ENCODE measurements at regions not wholly inside any gene's neighbourhood (a gene's known extent, or its start where the extent isn't known, plus 50 kb on each side); places are given as distances from the start of the nearest gene placed in this dataset.

DNA sequence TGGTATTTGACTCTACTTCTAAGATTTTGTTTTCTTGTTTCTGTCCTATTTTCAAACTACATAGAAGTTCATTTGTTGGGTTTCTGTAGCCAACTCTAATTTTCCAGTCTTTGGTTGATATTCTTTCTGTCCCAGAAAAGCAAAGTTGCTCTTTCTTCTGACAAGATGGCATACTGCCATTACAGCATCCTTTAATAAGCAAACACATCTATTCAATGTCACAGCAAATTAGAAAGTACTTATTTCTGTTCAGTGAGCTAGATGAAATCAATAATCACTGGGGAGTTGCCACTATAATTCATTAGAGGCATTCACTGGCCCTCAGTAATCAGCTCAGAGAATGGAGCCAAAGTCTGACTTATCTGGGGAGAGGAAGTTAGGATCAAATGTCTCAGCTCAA lies 1258.0 kb upstream of the IGFBP7 start:
- H3K79me2 ChIP-seq (ENCODE audit: low read length), result no peaks in the 10 kb centered on the region
- H3K4me1 ChIP-seq (ENCODE audit: insufficient read depth, low read length), result no peaks in the 10 kb centered on the region
- ATAC-seq (no peak), DNase-seq (no peak)
- intact Hi-C loops (cut with micrococcal nuclease), result no loop called here
- no peak for TF ChIP-seq EZH2 (IDR thresholded peaks at IDR 0.05; ENCODE audit: low read length, unreplicated experiment)
- TF ChIP-seq, protein P1, sequence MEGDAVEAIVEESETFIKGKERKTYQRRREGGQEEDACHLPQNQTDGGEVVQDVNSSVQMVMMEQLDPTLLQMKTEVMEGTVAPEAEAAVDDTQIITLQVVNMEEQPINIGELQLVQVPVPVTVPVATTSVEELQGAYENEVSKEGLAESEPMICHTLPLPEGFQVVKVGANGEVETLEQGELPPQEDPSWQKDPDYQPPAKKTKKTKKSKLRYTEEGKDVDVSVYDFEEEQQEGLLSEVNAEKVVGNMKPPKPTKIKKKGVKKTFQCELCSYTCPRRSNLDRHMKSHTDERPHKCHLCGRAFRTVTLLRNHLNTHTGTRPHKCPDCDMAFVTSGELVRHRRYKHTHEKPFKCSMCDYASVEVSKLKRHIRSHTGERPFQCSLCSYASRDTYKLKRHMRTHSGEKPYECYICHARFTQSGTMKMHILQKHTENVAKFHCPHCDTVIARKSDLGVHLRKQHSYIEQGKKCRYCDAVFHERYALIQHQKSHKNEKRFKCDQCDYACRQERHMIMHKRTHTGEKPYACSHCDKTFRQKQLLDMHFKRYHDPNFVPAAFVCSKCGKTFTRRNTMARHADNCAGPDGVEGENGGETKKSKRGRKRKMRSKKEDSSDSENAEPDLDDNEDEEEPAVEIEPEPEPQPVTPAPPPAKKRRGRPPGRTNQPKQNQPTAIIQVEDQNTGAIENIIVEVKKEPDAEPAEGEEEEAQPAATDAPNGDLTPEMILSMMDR (conservative IDR thresholded peaks at IDR 0.05; ENCODE audit: low read depth, low read length), result no peak
- no peak for TF ChIP-seq EZH2phosphoT487 (IDR thresholded peaks at IDR 0.05; ENCODE audit: borderline replicate concordance, low read length)
- H3K27ac ChIP-seq (ENCODE audit: low read length), result no peak overlapping the region
- ChIA-PET POLR2A (ENCODE audit: unreplicated experiment) (no interaction called here), CTCF (no interaction called here)
- peaks cover 5% of the 10 kb centered on the region for H3K9me3 ChIP-seq (ENCODE audit: low read length)
- H3K9me2 ChIP-seq (replicated peaks; ENCODE audit: low read length), result no peaks in the 10 kb centered on the region
- H4K20me1 ChIP-seq (ENCODE audit: low read length), result no peaks in the 10 kb centered on the region
- H3K4me2 ChIP-seq (ENCODE audit: low read length), result no peak overlapping the region
- no peak overlapping the region for H3K9ac ChIP-seq (ENCODE audit: low read length)
- H3K36me3 ChIP-seq (ENCODE audit: low read depth, low read length), result no peaks in the 10 kb centered on the region
- BruUV-seq (replicated peaks), result no TSS peak
- no peak overlapping the region for H3K4me3 ChIP-seq (ENCODE audit: low read length)
- no peaks in the 10 kb centered on the region for H3K27me3 ChIP-seq (ENCODE audit: low read length)
- no peaks in the 10 kb centered on the region for H3F3A ChIP-seq (ENCODE audit: low read length, unreplicated experiment)
- no peak overlapping the region for H2AFZ ChIP-seq (ENCODE audit: low read length)

- no peak overlapping the region for H3K4me2 ChIP-seq (ENCODE audit: low read length)
- H3K4me3 ChIP-seq (ENCODE audit: low read length), result no peak overlapping the region
- intact Hi-C loops (cut with micrococcal nuclease), result no loop called here
- H3K36me3 ChIP-seq (ENCODE audit: low read depth, low read length), result no peaks in the 10 kb centered on the region
- ChIA-PET POLR2A (ENCODE audit: unreplicated experiment) (no interaction called here), CTCF (no interaction called here)
- no peaks in the 10 kb centered on the region for H3K27me3 ChIP-seq (ENCODE audit: low read length)
- no TSS peak for BruUV-seq (replicated peaks)
- DNase-seq, result no peak
- H3K9me2 ChIP-seq (replicated peaks; ENCODE audit: low read length), result no peaks in the 10 kb centered on the region
- no peak overlapping the region for H2AFZ ChIP-seq (ENCODE audit: low read length)
- ATAC-seq, result no peak
- H4K20me1 ChIP-seq (ENCODE audit: low read length), result no peaks in the 10 kb centered on the region
- no peak overlapping the region for H3K9ac ChIP-seq (ENCODE audit: low read length)
- no peaks in the 10 kb centered on the region for H3K4me1 ChIP-seq (ENCODE audit: insufficient read depth, low read length)
- H3K79me2 ChIP-seq (ENCODE audit: low read length), result no peaks in the 10 kb centered on the region
- no peak overlapping the region for H3K27ac ChIP-seq (ENCODE audit: low read length)
- TF ChIP-seq EZH2 (IDR thresholded peaks at IDR 0.05; ENCODE audit: low read length, unreplicated experiment) (no peak), EZH2phosphoT487 (IDR thresholded peaks at IDR 0.05; ENCODE audit: borderline replicate concordance, low read length) (no peak)
- TF ChIP-seq, protein P1 (conservative IDR thresholded peaks at IDR 0.05; ENCODE audit: low read depth, low read length), result no peak
- peaks cover 38% of the 10 kb centered on the region for H3K9me3 ChIP-seq (ENCODE audit: low read length)
- no peaks in the 10 kb centered on the region for H3F3A ChIP-seq (ENCODE audit: low read length, unreplicated experiment)
Observed at GRCh38 chr4:58360354-58361133, 1250.4 kb upstream of the IGFBP7 start.

- Histone ChIP-seq H3K9me3 (ENCODE audit: low read length) (peaks cover 38% of the 10 kb centered on the region), H3K4me3 (ENCODE audit: low read length) (no peak overlapping the region), H4K20me1 (ENCODE audit: low read length) (no peaks in the 10 kb centered on the region), H3K9ac (ENCODE audit: low read length) (no peak overlapping the region), H3K9me2 (replicated peaks; ENCODE audit: low read length) (no peaks in the 10 kb centered on the region), H3F3A (ENCODE audit: low read length, unreplicated experiment) (no peaks in the 10 kb centered on the region), H3K27me3 (ENCODE audit: low read length) (no peaks in the 10 kb centered on the region), H3K27ac (ENCODE audit: low read length) (no peak overlapping the region), H3K36me3 (ENCODE audit: low read depth, low read length) (no peaks in the 10 kb centered on the region), H3K79me2 (ENCODE audit: low read length) (no peaks in the 10 kb centered on the region), H3K4me2 (ENCODE audit: low read length) (no peak overlapping the region), H3K4me1 (ENCODE audit: insufficient read depth, low read length) (no peaks in the 10 kb centered on the region), H2AFZ (ENCODE audit: low read length) (no peak overlapping the region)
- intact Hi-C loops (cut with micrococcal nuclease), result no loop called here
- BruUV-seq (replicated peaks), result no TSS peak
- ATAC-seq, result no peak
- TF ChIP-seq EZH2 (IDR thresholded peaks at IDR 0.05; ENCODE audit: low read length, unreplicated experiment) (no peak), EZH2phosphoT487 (IDR thresholded peaks at IDR 0.05; ENCODE audit: borderline replicate concordance, low read length) (no peak)
- TF ChIP-seq, protein P1 (conservative IDR thresholded peaks at IDR 0.05; ENCODE audit: low read depth, low read length), result no peak
- ChIA-PET POLR2A (ENCODE audit: unreplicated experiment) (no interaction called here), CTCF (no interaction called here)
- DNase-seq, result no peak
Observed at GRCh38 chr4:58359590-58359989, 1249.4 kb upstream of the IGFBP7 start.

All from PC-3 (cell line).